ENCODE measurements at regions not wholly inside any gene's neighbourhood (a gene's known extent, or its start where the extent isn't known, plus 50 kb on each side); places are given as distances from the start of the nearest gene placed in this dataset.

- TF ChIP-seq POLR2A (IDR thresholded peaks at IDR 0.05; ENCODE audit: low read length) (no peak), GATA1 (IDR thresholded peaks at IDR 0.05; ENCODE audit: low read depth, low read length) (no peak)
Measured at GRCh38 chr3:137468446-137468845, 295.7 kb upstream of the SOX14 start.
